Activated naive CD4-positive, alpha-beta T cell treated with anti-CD3 and anti-CD28 coated beads, Interleukin-2, amount 10 ng/mL, durations not matched to agents 7 days and 5 days (primary cell): ENCODE measurements at regions not wholly inside any gene's neighbourhood (a gene's known extent, or its start where the extent isn't known, plus 50 kb on each side); places are given as distances from the start of the nearest gene placed in this dataset.
"Not testable (repeated sequence)": the region's sequence is repeated elsewhere in the genome, so short reads cannot be mapped to it uniquely, and the experiment has no call there.

Experiments used
- CTCF ChIA-PET: fragments of 350-600 bp; sonication (Branson Sonifier 250); formaldehyde crosslinking; loops from one replicate; lab custom pipeline; 2021; ENCODE audit warnings: antibody characterized with exemption; lab: Charles Lee
- DNase-seq: peaks from one replicate; pipeline ENCODE4 v3.0.0-alpha.2; 2020
- H3K27ac Mint-ChIP-seq: one replicate; pipeline ENCODE4 v1.8.0; 2021; ENCODE audit warnings: mild to moderate bottlenecking, moderate library complexity, mixed read lengths
- H3K27me3 Mint-ChIP-seq: one replicate; pipeline ENCODE4 v1.8.0; 2021; ENCODE audit warnings: mild to moderate bottlenecking, mixed read lengths
- H3K36me3 Mint-ChIP-seq: one replicate; pipeline ENCODE4 v1.8.0; 2021; ENCODE audit warnings: mixed read lengths
- H3K4me1 Mint-ChIP-seq: one replicate; pipeline ENCODE4 v1.8.0; 2021; ENCODE audit warnings: mixed read lengths
- H3K4me3 Mint-ChIP-seq: one replicate; pipeline ENCODE4 v1.8.0; 2021; ENCODE audit warnings: mild to moderate bottlenecking, moderate library complexity, mixed read lengths
- H3K9me3 Mint-ChIP-seq: one replicate; pipeline ENCODE4 v1.8.0; 2021; ENCODE audit warnings: mixed read lengths

GRCh38 chr5:108461628-108462367, 79.9 kb upstream of the FBXL17 start:
- H3K4me3 Mint-ChIP-seq, result no peak overlapping the region
- no peak overlapping the region for H3K27ac Mint-ChIP-seq
- DNase-seq, result no peak
- H3K9me3 Mint-ChIP-seq, result no peaks in the 10 kb centered on the region
- no peaks in the 10 kb centered on the region for H3K27me3 Mint-ChIP-seq
- H3K4me1 Mint-ChIP-seq, result no peaks in the 10 kb centered on the region
- CTCF ChIA-PET, result no interaction called here
- no peaks in the 10 kb centered on the region for H3K36me3 Mint-ChIP-seq

GRCh38 chr5:108459769-108460168, 77.9 kb upstream of the FBXL17 start:
- no peaks in the 10 kb centered on the region for H3K4me1 Mint-ChIP-seq
- no peak overlapping the region for H3K27ac Mint-ChIP-seq
- DNase-seq, result no peak
- peaks cover 2% of the 10 kb centered on the region for H3K9me3 Mint-ChIP-seq
- no peaks in the 10 kb centered on the region for H3K27me3 Mint-ChIP-seq
- no peak overlapping the region for H3K4me3 Mint-ChIP-seq
- no peaks in the 10 kb centered on the region for H3K36me3 Mint-ChIP-seq
- CTCF ChIA-PET, result no interaction called here

GRCh38 chr5:108451269-108451668, 69.4 kb upstream of the FBXL17 start:
- CTCF ChIA-PET, result no interaction called here
- DNase-seq, result no peak
- Mint-ChIP-seq H3K9me3 (peaks cover 8% of the 10 kb centered on the region), H3K27me3 (no peaks in the 10 kb centered on the region), H3K27ac (no peak overlapping the region), H3K36me3 (no peaks in the 10 kb centered on the region), H3K4me1 (no peaks in the 10 kb centered on the region), H3K4me3 (no peak overlapping the region)

GRCh38 chr5:108444130-108444529, 62.2 kb upstream of the FBXL17 start:
- H3K4me3 Mint-ChIP-seq, H3K9me3 Mint-ChIP-seq, H3K27ac Mint-ChIP-seq, H3K27me3 Mint-ChIP-seq, H3K36me3 Mint-ChIP-seq, H3K4me1 Mint-ChIP-seq, DNase-seq, CTCF ChIA-PET: not testable (repeated sequence)

- H3K27ac Mint-ChIP-seq, H3K4me3 Mint-ChIP-seq, H3K4me1 Mint-ChIP-seq, H3K9me3 Mint-ChIP-seq, H3K27me3 Mint-ChIP-seq, DNase-seq, CTCF ChIA-PET, H3K36me3 Mint-ChIP-seq: not testable (repeated sequence)
These were observed 60.3 kb upstream of the FBXL17 start for GRCh38 chr5:108442063-108442651.

GRCh38 chr5:108437425-108437824, 55.5 kb upstream of the FBXL17 start:
- Mint-ChIP-seq H3K36me3 (no peaks in the 10 kb centered on the region), H3K4me1 (no peaks in the 10 kb centered on the region), H3K4me3 (no peak overlapping the region), H3K9me3 (peaks cover under 1% of the 10 kb centered on the region), H3K27ac (no peak overlapping the region), H3K27me3 (no peaks in the 10 kb centered on the region)
- CTCF ChIA-PET, result no interaction called here
- DNase-seq, result no peak

GRCh38 chr5:108436696-108437095, 54.8 kb upstream of the FBXL17 start:
- Mint-ChIP-seq H3K27me3 (no peaks in the 10 kb centered on the region), H3K4me1 (no peaks in the 10 kb centered on the region), H3K4me3 (no peak overlapping the region), H3K27ac (no peak overlapping the region), H3K9me3 (no peaks in the 10 kb centered on the region), H3K36me3 (no peaks in the 10 kb centered on the region)
- no peak for DNase-seq
- CTCF ChIA-PET, result no interaction called here

GRCh38 chr5:108433600-108433999, 51.7 kb upstream of the FBXL17 start:
- H3K4me3 Mint-ChIP-seq, result no peak overlapping the region
- H3K36me3 Mint-ChIP-seq, result no peaks in the 10 kb centered on the region
- H3K4me1 Mint-ChIP-seq, result no peaks in the 10 kb centered on the region
- H3K9me3 Mint-ChIP-seq, result no peaks in the 10 kb centered on the region
- no peak for DNase-seq
- CTCF ChIA-PET, result no interaction called here
- no peaks in the 10 kb centered on the region for H3K27me3 Mint-ChIP-seq
- H3K27ac Mint-ChIP-seq, result no peak overlapping the region

GRCh38 chr5:108432024-108432423, 50.1 kb upstream of the FBXL17 start:
- H3K9me3 Mint-ChIP-seq, result no peaks in the 10 kb centered on the region
- no peak overlapping the region for H3K27ac Mint-ChIP-seq
- no peak overlapping the region for H3K4me3 Mint-ChIP-seq
- no peak for DNase-seq
- CTCF ChIA-PET, result no interaction called here
- H3K27me3 Mint-ChIP-seq, result no peaks in the 10 kb centered on the region
- no peaks in the 10 kb centered on the region for H3K36me3 Mint-ChIP-seq
- H3K4me1 Mint-ChIP-seq, result no peaks in the 10 kb centered on the region
